HFFc6 (cell line): ENCODE measurements at regions not wholly inside any gene's neighbourhood (a gene's known extent, or its start where the extent isn't known, plus 50 kb on each side); places are given as distances from the start of the nearest gene placed in this dataset.

Experiments used
- DNase-seq: peaks from one replicate; pipeline ENCODE4 v3.0.0-alpha.2; 2018
- H3K27ac Mint-ChIP-seq: 2 replicates; pipeline ENCODE4 v1.8.0; 2020; ENCODE audit warnings: mild to moderate bottlenecking, mixed read lengths
- H3K27me3 Mint-ChIP-seq: 2 replicates; pipeline ENCODE4 v1.8.0; 2021; ENCODE audit warnings: mild to moderate bottlenecking, moderate library complexity, mixed read lengths; ENCODE audit not compliant: insufficient read depth
- H3K36me3 Mint-ChIP-seq: 2 replicates; pipeline ENCODE4 v1.8.0; 2021; ENCODE audit warnings: low read depth, mixed read lengths
- H3K4me1 Mint-ChIP-seq: 2 replicates; pipeline ENCODE4 v1.8.0; 2020; ENCODE audit warnings: low read depth, mixed read lengths
- H3K4me3 Mint-ChIP-seq: 2 replicates; pipeline ENCODE4 v1.8.0; 2020; ENCODE audit warnings: mild to moderate bottlenecking, moderate library complexity, mixed read lengths
- H3K9me3 Mint-ChIP-seq: 2 replicates; pipeline ENCODE4 v1.8.0; 2020; ENCODE audit warnings: mild to moderate bottlenecking, mixed read lengths
- CTCF ChIP-seq: fragments of 200-600 bp; sonication (generic); IDR thresholded peaks from 2 replicates; pipeline ENCODE4 v1.5.0; 2021; ENCODE audit warnings: antibody characterized with exemption, mild to moderate bottlenecking

DNA sequence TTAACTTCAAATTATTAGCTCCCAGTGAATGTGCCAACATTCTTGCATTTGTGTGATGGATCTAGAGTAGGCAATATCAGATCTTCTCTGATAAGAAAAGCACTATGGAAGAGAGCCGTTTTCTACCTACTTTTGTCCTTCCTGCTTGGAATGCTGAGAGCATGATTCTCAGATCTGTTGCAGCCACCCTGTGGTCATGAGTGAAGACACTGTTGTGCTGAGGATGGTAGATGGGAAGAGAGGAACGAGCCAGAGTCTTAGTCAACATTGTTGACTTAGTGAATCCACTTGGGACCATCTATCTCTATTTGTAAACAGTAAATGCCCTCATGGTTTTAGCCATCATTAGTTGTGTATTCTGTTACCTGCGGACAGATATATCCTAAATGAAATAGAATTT, 202.6 kb downstream of the CD109 start:
- Mint-ChIP-seq H3K4me3 (no peak overlapping the region), H3K4me1 (no peaks in the 10 kb centered on the region), H3K9me3 (peaks cover 18% of the 10 kb centered on the region), H3K27ac (no peak overlapping the region), H3K27me3 (peaks cover 7% of the 10 kb centered on the region), H3K36me3 (no peaks in the 10 kb centered on the region; the same call in 1 of the 2 replicates)
- peak; percentile 34; the same call in 1 of the 2 replicates for TF ChIP-seq CTCF
- no peak for DNase-seq

DNA sequence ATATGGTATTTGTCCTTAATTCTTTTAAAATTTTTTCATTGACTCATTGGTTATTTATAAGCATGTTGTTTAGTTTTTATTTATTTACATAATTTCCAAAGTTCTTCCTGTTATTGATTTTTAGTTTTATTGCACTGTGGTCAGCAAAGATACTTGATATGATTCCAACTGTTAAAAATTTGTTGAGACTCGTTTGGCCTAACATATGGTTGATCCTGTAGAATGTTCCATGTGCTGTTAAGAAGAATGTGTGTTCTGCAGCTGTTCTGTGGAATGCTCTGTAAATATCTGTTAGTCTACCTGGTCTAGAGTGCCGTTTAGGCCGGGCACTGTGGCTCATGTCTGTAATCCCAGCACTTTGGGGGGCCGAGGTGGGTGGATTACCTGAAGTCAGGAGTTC, 197.7 kb downstream of the CD109 start:
- no peak for TF ChIP-seq CTCF
- H3K27ac Mint-ChIP-seq = no peak overlapping the region
- H3K27me3 Mint-ChIP-seq = peaks cover 6% of the 10 kb centered on the region
- no peaks in the 10 kb centered on the region for H3K36me3 Mint-ChIP-seq
- no peaks in the 10 kb centered on the region for H3K9me3 Mint-ChIP-seq
- H3K4me3 Mint-ChIP-seq = no peak overlapping the region
- H3K4me1 Mint-ChIP-seq = no peaks in the 10 kb centered on the region
- no peak for DNase-seq

DNA sequence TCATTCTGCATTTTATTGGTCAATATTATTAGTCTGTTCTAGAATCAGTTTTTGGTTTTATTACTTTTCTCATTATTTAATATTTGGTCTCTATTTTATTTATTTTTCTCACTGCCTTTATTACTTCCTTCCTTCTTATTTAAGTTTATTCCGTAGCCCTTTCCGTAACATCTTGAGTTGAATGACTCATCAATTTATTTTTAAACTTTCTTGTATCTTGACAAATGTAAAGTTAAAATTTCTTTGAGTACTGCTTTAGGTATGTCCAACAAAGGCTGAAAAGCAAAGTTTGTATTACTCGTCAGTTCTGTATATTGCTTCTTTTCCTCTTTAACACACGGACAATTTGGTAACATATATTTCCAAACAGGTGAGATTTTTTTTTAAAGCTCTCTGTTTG, 192.0 kb downstream of the CD109 start:
- H3K9me3 Mint-ChIP-seq = no peaks in the 10 kb centered on the region
- TF ChIP-seq CTCF = no peak
- H3K36me3 Mint-ChIP-seq = no peaks in the 10 kb centered on the region
- H3K4me1 Mint-ChIP-seq = peaks cover 19% of the 10 kb centered on the region
- no peak overlapping the region for H3K4me3 Mint-ChIP-seq
- peaks cover 3% of the 10 kb centered on the region; the same call in 1 of the 2 replicates for H3K27me3 Mint-ChIP-seq
- DNase-seq = no peak
- no peak overlapping the region for H3K27ac Mint-ChIP-seq

DNA sequence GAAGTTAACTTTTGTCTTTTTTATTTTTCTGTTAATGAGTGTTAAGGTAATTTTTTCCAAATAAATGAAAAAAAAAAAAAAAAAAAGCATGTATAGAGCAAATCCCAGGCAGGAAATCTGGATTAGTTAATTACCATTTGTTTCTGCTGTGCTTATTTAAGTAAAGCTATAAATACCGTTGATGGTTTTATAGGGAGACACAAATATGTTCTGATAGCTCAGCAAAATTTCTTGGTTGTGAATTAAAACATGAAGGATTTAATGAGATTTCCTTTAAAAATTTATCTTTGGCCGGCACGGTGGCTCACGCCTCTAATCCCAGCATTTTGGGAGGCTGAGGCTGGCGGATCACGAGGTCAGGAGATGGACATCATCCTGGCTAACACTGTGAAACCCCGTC, 189.4 kb downstream of the CD109 start:
- Mint-ChIP-seq H3K9me3 (no peaks in the 10 kb centered on the region), H3K27ac (no peak overlapping the region), H3K4me1 (peaks cover 19% of the 10 kb centered on the region), H3K4me3 (no peak overlapping the region), H3K27me3 (peaks cover 3% of the 10 kb centered on the region; the same call in 1 of the 2 replicates), H3K36me3 (no peaks in the 10 kb centered on the region)
- TF ChIP-seq CTCF = no peak
- no peak for DNase-seq

GRCh38 chr6:73884540-73884939, 188.5 kb downstream of the CD109 start:
- no peak overlapping the region for H3K27ac Mint-ChIP-seq
- no peak for DNase-seq
- H3K27me3 Mint-ChIP-seq = peaks cover 2% of the 10 kb centered on the region; the same call in 1 of the 2 replicates
- H3K9me3 Mint-ChIP-seq = no peaks in the 10 kb centered on the region
- H3K36me3 Mint-ChIP-seq = no peaks in the 10 kb centered on the region
- no peak for TF ChIP-seq CTCF
- H3K4me1 Mint-ChIP-seq = peaks cover 19% of the 10 kb centered on the region
- H3K4me3 Mint-ChIP-seq = no peak overlapping the region
